SK-N-SH (cell line): ENCODE measurements at regions not wholly inside any gene's neighbourhood (a gene's known extent, or its start where the extent isn't known, plus 50 kb on each side); places are given as distances from the start of the nearest gene placed in this dataset.

Experiments used
- CTCF ChIA-PET: fragments of 300-600, 350-600 bp; formaldehyde crosslinking; extraction: SDS; loops from one replicate; lab custom pipeline; 2021; lab: Yijun Ruan, JAX
- POLR2A ChIA-PET: fragments of 350-600 bp; sonication (Branson Sonifier 250); formaldehyde crosslinking; extraction: SDS; loops from one replicate; lab custom pipeline; 2020; ENCODE audit warnings: antibody characterized with exemption, inconsistent platforms; lab: Yijun Ruan, JAX
- DNase-seq: peaks from one replicate; pipeline ENCODE4 v3.0.0; 2012
- H2AFZ ChIP-seq: fragments of 200-600 bp; sonication (generic); 2 replicates; pipeline ENCODE4 v1.8.1; 2016; ENCODE audit warnings: antibody characterized with exemption, mild to moderate bottlenecking, low read depth
- H3F3A ChIP-seq: fragments of 200-600 bp; sonication (generic); replicated peaks from 2 replicates; pipeline ENCODE3; 2016; ENCODE audit warnings: antibody characterized with exemption, mild to moderate bottlenecking; ENCODE audit not compliant: insufficient read depth
- H3K27ac ChIP-seq, 2 experiments: fragments of 200-500 bp in 1 of 2; fragments of 200-600 bp in 1 of 2; sonication (Bioruptor generic) in 1 of 2; sonication (generic), shearing (Covaris generic) in 1 of 2; 2 replicates each; pipeline versions ENCODE4 v1.5.1 to v1.6.1; 2014 to 2016; ENCODE audit warnings: low read depth in 2 of 2, inconsistent platforms in 1 of 2, low read length in 1 of 2, mild to moderate bottlenecking in 1 of 2, mixed read lengths in 1 of 2
- H3K27me3 ChIP-seq: fragments of 200-600 bp; sonication (generic), shearing (Covaris generic); 2 replicates; pipeline ENCODE4 v1.6.1; 2016; ENCODE audit warnings: mixed run types; ENCODE audit not compliant: insufficient read depth
- H3K36me3 ChIP-seq, 2 experiments: fragments of 200-500 bp in 1 of 2; fragments of 200-600 bp in 1 of 2; sonication (Bioruptor generic) in 1 of 2; sonication (generic) in 1 of 2; replicated peaks in 1 of 2; 2 replicates each; pipeline versions ENCODE3 to v1.5.1; 2014 to 2016; ENCODE audit warnings: low read length in 1 of 2, mild to moderate bottlenecking in 1 of 2; ENCODE audit not compliant: insufficient read depth in 2 of 2, control insufficient read depth in 1 of 2
- H3K4me1 ChIP-seq, 2 experiments: fragments of 200-500 bp in 1 of 2; fragments of 200-600 bp in 1 of 2; sonication (Bioruptor generic) in 1 of 2; sonication (generic), shearing (Covaris generic) in 1 of 2; 2 replicates each; pipeline versions ENCODE4 v1.5.1 to v1.6.1; 2014 to 2016; ENCODE audit warnings: low read depth in 1 of 2, low read length in 1 of 2, mixed run types in 1 of 2; ENCODE audit not compliant: insufficient read depth in 2 of 2, control insufficient read depth in 1 of 2
- H3K4me2 ChIP-seq: fragments of 200-600 bp; sonication (generic), shearing (Covaris generic); 2 replicates; pipeline ENCODE4 v1.6.1; 2017; ENCODE audit warnings: mixed run types
- H3K4me3 ChIP-seq, 2 experiments: fragments of 200-500 bp in 1 of 2; fragments of 200-600 bp in 1 of 2; sonication (Bioruptor generic) in 1 of 2; sonication (generic), shearing (Covaris generic) in 1 of 2; 2 replicates each; pipeline versions ENCODE4 v1.5.1 to v1.8.1; 2014 to 2016; ENCODE audit warnings: low read depth in 2 of 2, inconsistent platforms in 1 of 2, low read length in 1 of 2, mild to moderate bottlenecking in 1 of 2, mixed read lengths in 1 of 2, moderate library complexity in 1 of 2
- H3K79me2 ChIP-seq: fragments of 200-600 bp; sonication (generic); 2 replicates; pipeline ENCODE4 v1.8.1; 2017; ENCODE audit warnings: mild to moderate bottlenecking; ENCODE audit not compliant: insufficient read depth
- H3K9ac ChIP-seq: fragments of 200-600 bp; sonication (generic); 2 replicates; pipeline ENCODE4 v1.6.1; 2017; ENCODE audit warnings: mixed run types
- H3K9me2 ChIP-seq: fragments of 200-600 bp; sonication (generic); 2 replicates; pipeline ENCODE4 v1.6.1; 2017; ENCODE audit warnings: mixed run types
- H3K9me3 ChIP-seq: fragments of 200-600 bp; sonication (generic); 2 replicates; pipeline ENCODE4 v1.6.1; 2017; ENCODE audit warnings: mixed run types, mild to moderate bottlenecking, moderate library complexity
- H4K20me1 ChIP-seq: fragments of 200-600 bp; sonication (generic); 2 replicates; pipeline ENCODE4 v1.6.1; 2017; ENCODE audit warnings: mild to moderate bottlenecking, mixed run types; ENCODE audit not compliant: insufficient read depth
- CTCF ChIP-seq: fragments of 200-600 bp; sonication (generic); IDR thresholded peaks from 2 replicates; pipeline ENCODE4 v1.6.1; 2017; ENCODE audit warnings: antibody characterized with exemption, mild to moderate bottlenecking, moderate library complexity
- EP300 ChIP-seq, 2 experiments: IDR thresholded peaks; 2 replicates each; pipeline versions ENCODE4 v1.4.0 to v1.6.1; 2012; ENCODE audit warnings: borderline replicate concordance in 1 of 2, low read depth in 1 of 2, low read length in 1 of 2
- EZH2phosphoT487 ChIP-seq: fragments of 200-600 bp; sonication (generic); IDR thresholded peaks from 2 replicates; pipeline ENCODE4 v1.6.1; 2017; ENCODE audit warnings: low read depth, mixed run types, mild to moderate bottlenecking, antibody characterized with exemption, moderate library complexity, borderline replicate concordance
- GABPA ChIP-seq: IDR thresholded peaks from 2 replicates; pipeline ENCODE4 v1.4.0; 2012; ENCODE audit warnings: low read depth, mild to moderate bottlenecking
- GATA2 ChIP-seq: sonication (generic); formaldehyde crosslinking; IDR thresholded peaks from 2 replicates; pipeline ENCODE4 v1.5.0; 2020; ENCODE audit warnings: mild to moderate bottlenecking, missing genetic modification reagents
- MEF2A ChIP-seq: IDR thresholded peaks from 2 replicates; pipeline ENCODE4 v1.4.0; 2012; ENCODE audit warnings: low read depth, borderline replicate concordance
- POLR2AphosphoS5 ChIP-seq: IDR thresholded peaks from 2 replicates; pipeline ENCODE4 v1.6.1; 2012; ENCODE audit warnings: low read depth, low read length
- RCOR1 ChIP-seq: fragments of 150-350 bp; IDR thresholded peaks from 2 replicates; pipeline ENCODE4 v1.6.1; 2017; ENCODE audit warnings: antibody characterized with exemption, low read length
- REST ChIP-seq: IDR thresholded peaks from 2 replicates; pipeline ENCODE4 v1.6.1; 2012; ENCODE audit warnings: mild to moderate bottlenecking, low read depth, low read length, moderate library complexity
- RXRA ChIP-seq: IDR thresholded peaks from 2 replicates; pipeline ENCODE4 v1.4.0; 2012; ENCODE audit warnings: low read depth, mild to moderate bottlenecking, borderline replicate concordance
- SIN3A ChIP-seq: IDR thresholded peaks from 2 replicates; pipeline ENCODE4 v1.6.1; 2012; ENCODE audit warnings: low read depth, mild to moderate bottlenecking, low read length, moderate library complexity, borderline replicate concordance
- SMC3 ChIP-seq: IDR thresholded peaks from 2 replicates; pipeline ENCODE4 v1.6.1; 2012; ENCODE audit warnings: low read depth, low read length, improper control_type of control experiment
- TEAD4 ChIP-seq: IDR thresholded peaks from 2 replicates; pipeline ENCODE4 v1.4.0; 2012; ENCODE audit warnings: mild to moderate bottlenecking, borderline replicate concordance; ENCODE audit not compliant: insufficient read depth
- USF2 ChIP-seq: fragments of 150-350 bp; IDR thresholded peaks from 2 replicates; pipeline ENCODE4 v1.6.1; 2017; ENCODE audit warnings: antibody characterized with exemption, low read length, low read depth, borderline replicate concordance
- YY1 ChIP-seq: IDR thresholded peaks from 2 replicates; pipeline ENCODE4 v1.4.0; 2012; ENCODE audit warnings: low read depth, mild to moderate bottlenecking
- WGBS: methylation state at CpG from one replicate; pipeline ENCODE4 v1.1.6; 2017; ENCODE audit warnings: low lambda C conversion rate; 5-methylcytosine and 5-hydroxymethylcytosine counted together
- TF ChIP-seq, protein P1 (sequence below): IDR thresholded peaks from 2 replicates; pipeline ENCODE4 v1.4.0; 2012; ENCODE audit warnings: low read depth

- H3K9me2 ChIP-seq: no peaks in the 10 kb centered on the region
- no peak overlapping the region for H3K27ac ChIP-seq
- H3K79me2 ChIP-seq: no peaks in the 10 kb centered on the region
- H3K9ac ChIP-seq: no peak overlapping the region
- H3K4me3 ChIP-seq: no peak overlapping the region
- DNase-seq: no peak
- H3K4me2 ChIP-seq: no peak overlapping the region
- no peaks in the 10 kb centered on the region for H3K36me3 ChIP-seq
- 83% methylated on average over 7 of the region's 7 CpGs for WGBS
- CTCF ChIA-PET: no interaction called here
- H3K9me3 ChIP-seq: no peaks in the 10 kb centered on the region
- TF ChIP-seq CTCF (no peak), RXRA (no peak), RCOR1 (no peak), EZH2phosphoT487 (no peak), TEAD4 (no peak), EP300 (IDR thresholded peaks at IDR 0.05; ENCODE audit: borderline replicate concordance in 1 of 2, low read depth in 1 of 2, low read length in 1 of 2) (no peak), GABPA (no peak), SMC3 (no peak), REST (no peak), MEF2A (no peak), GATA2 (CRISPR knock-in tag) (no peak), POLR2AphosphoS5 (no peak), YY1 (no peak), USF2 (no peak), SIN3A (no peak)
- TF ChIP-seq, protein P1, sequence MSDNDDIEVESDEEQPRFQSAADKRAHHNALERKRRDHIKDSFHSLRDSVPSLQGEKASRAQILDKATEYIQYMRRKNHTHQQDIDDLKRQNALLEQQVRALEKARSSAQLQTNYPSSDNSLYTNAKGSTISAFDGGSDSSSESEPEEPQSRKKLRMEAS: no peak
- H2AFZ ChIP-seq: no peak overlapping the region
- H3K4me1 ChIP-seq: peaks cover 0 to 2% of the 10 kb centered on the region in 2 experiments; a peak in 1 of 4 replicates
- no peaks in the 10 kb centered on the region for H4K20me1 ChIP-seq
- H3F3A ChIP-seq: no peaks in the 10 kb centered on the region
- no peaks in the 10 kb centered on the region; the same call in 1 of the 2 replicates for H3K27me3 ChIP-seq
- POLR2A ChIA-PET: no interaction called here
Observed at GRCh38 chr4:173680278-173680677, 150.2 kb upstream of the HAND2 start.
